GM19452 (cell line): ENCODE measurements at regions not wholly inside any gene's neighbourhood (a gene's known extent, or its start where the extent isn't known, plus 50 kb on each side); places are given as distances from the start of the nearest gene placed in this dataset.
"Not testable (repeated sequence)": the region's sequence is repeated elsewhere in the genome, so short reads cannot be mapped to it uniquely, and the experiment has no call there.

Experiments used
- ATAC-seq: cut with Tn5 transposase; IDR thresholded peaks from one replicate; pipeline ENCODE4 v1.9.1; 2021; ENCODE audit not compliant: unreplicated experiment

- no peak for ATAC-seq
Observed at GRCh38 chr4:20124317-20125026, 127.2 kb upstream of the SLIT2 start.

- no peak for ATAC-seq
Observed at GRCh38 chr4:20122198-20122988, 129.3 kb upstream of the SLIT2 start.

GRCh38 chr4:20119141-20119540 lies 132.6 kb upstream of the SLIT2 start:
- ATAC-seq = no peak

- ATAC-seq = no peak
Observed at GRCh38 chr4:20109391-20109790, 142.3 kb upstream of the SLIT2 start.

- no peak for ATAC-seq
Observed at GRCh38 chr4:20106921-20107320, 144.8 kb upstream of the SLIT2 start.

- no peak for ATAC-seq
Observed at GRCh38 chr4:20101831-20102230, 149.9 kb upstream of the SLIT2 start.

GRCh38 chr4:20096911-20097310 lies 154.8 kb upstream of the SLIT2 start:
- no peak for ATAC-seq

GRCh38 chr4:20095805-20096541 lies 155.7 kb upstream of the SLIT2 start:
- no peak for ATAC-seq

- no peak for ATAC-seq
Observed at GRCh38 chr4:20091781-20092180, 159.9 kb upstream of the SLIT2 start.

GRCh38 chr4:20087522-20087911 lies 164.2 kb upstream of the SLIT2 start:
- no peak for ATAC-seq

GRCh38 chr4:20086799-20087521 lies 164.7 kb upstream of the SLIT2 start:
- no peak for ATAC-seq

- no peak for ATAC-seq
Observed at GRCh38 chr4:20086067-20086798, 165.5 kb upstream of the SLIT2 start.

- ATAC-seq = no peak
Observed at GRCh38 chr4:20085653-20086052, 166.1 kb upstream of the SLIT2 start.

- no peak for ATAC-seq
Observed at GRCh38 chr4:20085156-20085555, 166.5 kb upstream of the SLIT2 start.

GRCh38 chr4:20084488-20084887 lies 167.2 kb upstream of the SLIT2 start:
- ATAC-seq = no peak

GRCh38 chr4:20078644-20079043 lies 173.1 kb upstream of the SLIT2 start:
- ATAC-seq = no peak

- ATAC-seq = no peak
Observed at GRCh38 chr4:20075248-20075871, 176.3 kb upstream of the SLIT2 start.

GRCh38 chr4:20074450-20074849 lies 177.3 kb upstream of the SLIT2 start:
- no peak for ATAC-seq

GRCh38 chr4:20065952-20066351 lies 185.8 kb upstream of the SLIT2 start:
- no peak for ATAC-seq

- ATAC-seq = not testable (repeated sequence)
Observed at GRCh38 chr4:20062857-20063256, 188.8 kb upstream of the SLIT2 start.
